ENCODE measurements at regions not wholly inside any gene's neighbourhood (a gene's known extent, or its start where the extent isn't known, plus 50 kb on each side); places are given as distances from the start of the nearest gene placed in this dataset.
"Not testable (repeated sequence)": the region's sequence is repeated elsewhere in the genome, so short reads cannot be mapped to it uniquely, and the experiment has no call there.

- TF ChIP-seq CTCF (IDR thresholded peaks at IDR 0.05 in 2 of 3, conservative IDR thresholded peaks at IDR 0.05 in 1 of 3; ENCODE audit: insufficient read depth in 2 of 3, low read depth in 1 of 3, low read length in 3 of 3); ETS1 (conservative IDR thresholded peaks at IDR 0.05; ENCODE audit: control insufficient read depth, low read depth, low read length): not testable (repeated sequence)
These were observed 235.9 kb upstream of the SFSWAP start for GRCh38 chr12:131475012-131475411.
